Neural progenitor cell (in vitro differentiated cells): ENCODE measurements at regions not wholly inside any gene's neighbourhood (a gene's known extent, or its start where the extent isn't known, plus 50 kb on each side); places are given as distances from the start of the nearest gene placed in this dataset.

Experiments
- DNase-seq: peaks from one replicate; pipeline ENCODE4 v3.0.0-alpha.2; 2016; ENCODE audit warnings: low spot score
- H2AFZ ChIP-seq: fragments of 200-600 bp; sonication (generic); replicated peaks from 2 replicates; pipeline ENCODE4 v1.6.1; 2016; ENCODE audit warnings: antibody characterized with exemption
- H3F3A ChIP-seq: fragments of 200-600 bp; sonication (generic); 2 replicates; pipeline ENCODE4 v1.6.1; 2016; ENCODE audit warnings: antibody characterized with exemption, low read depth
- H3K27ac ChIP-seq: fragments of 200-600 bp; sonication (generic); 2 replicates; pipeline ENCODE4 v1.5.1; 2016; ENCODE audit warnings: mild to moderate bottlenecking
- H3K27me3 ChIP-seq: fragments of 200-600 bp; sonication (generic); 2 replicates; pipeline ENCODE4 v1.6.1; 2016; ENCODE audit warnings: mild to moderate bottlenecking, moderate library complexity
- H3K36me3 ChIP-seq: fragments of 200-600 bp; sonication (generic); 2 replicates; pipeline ENCODE4 v1.5.1; 2016
- H3K4me1 ChIP-seq: fragments of 200-600 bp; sonication (generic); 2 replicates; pipeline ENCODE4 v1.6.1; 2016; ENCODE audit warnings: mixed run types
- H3K4me2 ChIP-seq: fragments of 200-600 bp; sonication (generic); 2 replicates; pipeline ENCODE4 v1.6.1; 2016
- H3K4me3 ChIP-seq: fragments of 200-600 bp; sonication (generic); 2 replicates; pipeline ENCODE4 v1.5.1; 2016
- H3K79me2 ChIP-seq: fragments of 200-600 bp; sonication (generic); 2 replicates; pipeline ENCODE4 v1.6.1; 2016; ENCODE audit warnings: low read depth
- H3K9ac ChIP-seq: fragments of 200-600 bp; sonication (generic); 2 replicates; pipeline ENCODE4 v1.6.1; 2016
- H3K9me3 ChIP-seq: fragments of 200-600 bp; sonication (generic); 2 replicates; pipeline ENCODE4 v1.5.1; 2016; ENCODE audit warnings: low read depth
- H4K20me1 ChIP-seq: fragments of 200-600 bp; sonication (generic); 2 replicates; pipeline ENCODE4 v1.6.1; 2016; ENCODE audit warnings: low read depth
- H3K27ac Mint-ChIP-seq: 3 replicates; pipeline ENCODE4 v1.8.0; 2021; ENCODE audit warnings: mixed read lengths
- H3K27me3 Mint-ChIP-seq: 2 replicates; pipeline ENCODE4 v1.8.0; 2022; ENCODE audit warnings: low read depth, mild to moderate bottlenecking, inconsistent platforms, moderate library complexity, mixed read lengths; ENCODE audit not compliant: insufficient read depth
- H3K36me3 Mint-ChIP-seq: 3 replicates; pipeline ENCODE4 v1.8.0; 2021; ENCODE audit warnings: mixed read lengths
- H3K4me1 Mint-ChIP-seq: 3 replicates; pipeline ENCODE4 v1.8.0; 2021; ENCODE audit warnings: mixed read lengths
- H3K4me3 Mint-ChIP-seq: 3 replicates; pipeline ENCODE4 v1.8.0; 2021; ENCODE audit warnings: mild to moderate bottlenecking, moderate library complexity, mixed read lengths
- H3K9me3 Mint-ChIP-seq: 3 replicates; pipeline ENCODE4 v1.8.0; 2020; ENCODE audit warnings: mixed read lengths
- EZH2 ChIP-seq: fragments of 200-600 bp; sonication (generic); IDR thresholded peaks from 2 replicates; pipeline ENCODE4 v1.6.1; 2017; ENCODE audit warnings: antibody characterized with exemption, mild to moderate bottlenecking, moderate library complexity
- EZH2phosphoT487 ChIP-seq: fragments of 200-600 bp; sonication (generic); IDR thresholded peaks from 2 replicates; pipeline ENCODE4 v1.6.1; 2017; ENCODE audit warnings: antibody characterized with exemption
- TF ChIP-seq, protein P1 (sequence below): fragments of 200-600 bp; sonication (generic); IDR thresholded peaks from 2 replicates; pipeline ENCODE4 v1.5.1; 2017; ENCODE audit warnings: antibody characterized with exemption, mild to moderate bottlenecking

DNA sequence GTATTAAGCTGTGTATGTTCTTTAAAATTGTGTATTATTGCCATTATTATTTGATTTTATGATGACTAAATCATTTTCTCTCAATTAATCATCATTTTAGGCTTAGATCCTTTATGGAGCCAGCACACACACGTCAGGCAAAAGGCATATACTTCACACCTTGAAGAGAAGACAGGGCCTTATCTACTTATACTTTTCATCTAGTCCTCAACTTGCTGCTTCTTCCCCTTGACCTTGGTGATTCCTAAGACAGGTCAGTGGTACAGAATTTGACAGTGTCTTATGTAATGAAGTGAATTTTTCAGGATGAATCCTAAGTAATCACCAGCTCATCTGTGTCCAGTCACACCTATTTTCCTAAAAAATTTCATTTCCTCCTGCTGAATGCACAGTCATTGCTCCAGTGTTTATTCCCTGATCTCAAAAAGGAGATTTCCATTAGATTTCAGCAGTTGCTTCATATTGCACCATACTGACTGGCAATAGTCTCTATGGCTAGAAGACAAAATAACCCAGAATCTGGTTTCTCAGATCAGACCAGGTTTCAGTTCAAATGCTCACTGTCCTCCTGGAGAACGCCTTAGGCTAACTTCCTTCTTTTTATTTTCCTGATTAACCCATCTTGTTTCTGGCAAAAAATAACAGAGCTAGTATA is 235.7 kb downstream of the PTH2R start:
- Mint-ChIP-seq H3K27me3 (no peaks in the 10 kb centered on the region), H3K9me3 (no peaks in the 10 kb centered on the region), H3K27ac (no peak overlapping the region), H3K4me1 (no peaks in the 10 kb centered on the region), H3K36me3 (no peaks in the 10 kb centered on the region), H3K4me3 (no peak overlapping the region)
- Histone ChIP-seq H3K4me3 (no peak overlapping the region), H4K20me1 (no peaks in the 10 kb centered on the region), H3K27me3 (no peaks in the 10 kb centered on the region), H3K9me3 (no peaks in the 10 kb centered on the region), H3K4me2 (no peak overlapping the region), H3K4me1 (no peaks in the 10 kb centered on the region), H3K79me2 (no peaks in the 10 kb centered on the region), H2AFZ (no peak overlapping the region), H3K9ac (no peak overlapping the region), H3K36me3 (no peaks in the 10 kb centered on the region), H3F3A (no peaks in the 10 kb centered on the region), H3K27ac (no peak overlapping the region)
- no peak for DNase-seq
- TF ChIP-seq EZH2phosphoT487 (no peak), EZH2 (no peak)
- TF ChIP-seq, protein P1, sequence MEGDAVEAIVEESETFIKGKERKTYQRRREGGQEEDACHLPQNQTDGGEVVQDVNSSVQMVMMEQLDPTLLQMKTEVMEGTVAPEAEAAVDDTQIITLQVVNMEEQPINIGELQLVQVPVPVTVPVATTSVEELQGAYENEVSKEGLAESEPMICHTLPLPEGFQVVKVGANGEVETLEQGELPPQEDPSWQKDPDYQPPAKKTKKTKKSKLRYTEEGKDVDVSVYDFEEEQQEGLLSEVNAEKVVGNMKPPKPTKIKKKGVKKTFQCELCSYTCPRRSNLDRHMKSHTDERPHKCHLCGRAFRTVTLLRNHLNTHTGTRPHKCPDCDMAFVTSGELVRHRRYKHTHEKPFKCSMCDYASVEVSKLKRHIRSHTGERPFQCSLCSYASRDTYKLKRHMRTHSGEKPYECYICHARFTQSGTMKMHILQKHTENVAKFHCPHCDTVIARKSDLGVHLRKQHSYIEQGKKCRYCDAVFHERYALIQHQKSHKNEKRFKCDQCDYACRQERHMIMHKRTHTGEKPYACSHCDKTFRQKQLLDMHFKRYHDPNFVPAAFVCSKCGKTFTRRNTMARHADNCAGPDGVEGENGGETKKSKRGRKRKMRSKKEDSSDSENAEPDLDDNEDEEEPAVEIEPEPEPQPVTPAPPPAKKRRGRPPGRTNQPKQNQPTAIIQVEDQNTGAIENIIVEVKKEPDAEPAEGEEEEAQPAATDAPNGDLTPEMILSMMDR: no peak

DNA sequence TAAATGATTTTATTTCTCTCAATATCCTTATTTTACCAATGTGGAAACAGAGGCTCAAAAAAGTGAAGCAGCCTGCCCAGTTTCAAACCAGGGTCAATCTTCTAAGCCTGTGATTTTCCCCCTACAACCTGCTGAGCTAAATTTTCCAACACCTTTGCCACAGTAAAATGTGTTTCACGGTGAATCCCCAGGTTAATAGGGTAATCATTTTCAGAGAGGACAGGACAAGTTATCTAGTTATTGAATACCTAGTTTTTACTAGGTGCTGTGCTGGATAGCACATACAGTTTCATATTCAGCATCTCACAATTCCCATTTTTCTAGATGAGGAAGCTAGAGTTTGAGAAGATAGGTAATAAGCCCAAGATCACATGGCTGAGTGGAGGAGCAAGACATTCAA is 236.6 kb downstream of the PTH2R start:
- no peaks in the 10 kb centered on the region for H4K20me1 ChIP-seq
- no peaks in the 10 kb centered on the region for H3K4me1 ChIP-seq
- no peaks in the 10 kb centered on the region for H3F3A ChIP-seq
- Mint-ChIP-seq H3K27ac (no peak overlapping the region), H3K4me1 (no peaks in the 10 kb centered on the region), H3K4me3 (no peak overlapping the region), H3K9me3 (no peaks in the 10 kb centered on the region), H3K27me3 (no peaks in the 10 kb centered on the region), H3K36me3 (no peaks in the 10 kb centered on the region)
- no peak overlapping the region for H3K4me3 ChIP-seq
- no peaks in the 10 kb centered on the region for H3K79me2 ChIP-seq
- TF ChIP-seq, protein P1: no peak
- TF ChIP-seq EZH2phosphoT487 (no peak), EZH2 (no peak)
- H3K27me3 ChIP-seq: no peaks in the 10 kb centered on the region
- H3K4me2 ChIP-seq: no peak overlapping the region
- DNase-seq: no peak
- no peak overlapping the region for H3K27ac ChIP-seq
- no peaks in the 10 kb centered on the region for H3K36me3 ChIP-seq
- no peaks in the 10 kb centered on the region for H3K9me3 ChIP-seq
- no peak overlapping the region for H2AFZ ChIP-seq
- H3K9ac ChIP-seq: no peak overlapping the region

DNA sequence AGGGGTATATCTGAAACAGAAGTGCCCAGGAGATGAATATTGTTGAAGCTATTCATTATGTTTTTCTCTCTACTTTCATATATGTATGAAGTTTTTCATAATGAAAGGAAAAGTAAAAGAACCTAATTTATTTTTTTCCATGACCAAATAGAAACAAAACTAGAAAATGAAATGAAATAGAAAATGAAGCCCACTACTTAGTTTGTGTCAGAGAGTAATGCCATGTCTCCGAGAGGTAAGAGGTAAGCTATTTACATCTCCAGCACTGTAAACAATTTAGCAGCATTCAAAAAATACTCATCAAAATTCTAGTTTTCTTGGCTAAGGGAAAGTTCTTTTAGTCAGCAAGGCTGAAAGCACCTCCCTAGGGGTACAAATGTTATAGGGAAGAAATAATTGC is 238.6 kb downstream of the PTH2R start:
- Histone ChIP-seq H3K9me3 (no peaks in the 10 kb centered on the region), H3K27ac (no peak overlapping the region), H4K20me1 (no peaks in the 10 kb centered on the region), H3K79me2 (no peaks in the 10 kb centered on the region), H3K4me3 (no peak overlapping the region), H3K4me1 (no peaks in the 10 kb centered on the region), H3K36me3 (no peaks in the 10 kb centered on the region), H3K4me2 (no peak overlapping the region), H3K27me3 (no peaks in the 10 kb centered on the region), H3F3A (no peaks in the 10 kb centered on the region), H2AFZ (no peak overlapping the region), H3K9ac (no peak overlapping the region)
- Mint-ChIP-seq H3K4me3 (no peak overlapping the region), H3K9me3 (no peaks in the 10 kb centered on the region), H3K4me1 (no peaks in the 10 kb centered on the region), H3K27ac (no peak overlapping the region), H3K27me3 (no peaks in the 10 kb centered on the region), H3K36me3 (no peaks in the 10 kb centered on the region)
- DNase-seq: no peak
- TF ChIP-seq, protein P1: no peak
- TF ChIP-seq EZH2 (no peak), EZH2phosphoT487 (no peak)
